PFSK-1 (cell line): ENCODE measurements at regions not wholly inside any gene's neighbourhood (a gene's known extent, or its start where the extent isn't known, plus 50 kb on each side); places are given as distances from the start of the nearest gene placed in this dataset.

Experiments used
- FOXP2 ChIP-seq: optimal IDR thresholded peaks from 2 replicates; pipeline ENCODE3; 2011; ENCODE audit warnings: borderline replicate concordance, control low read depth, inconsistent platforms; ENCODE audit not compliant: insufficient read depth; ENCODE audit errors: extremely low read length, extremely low read depth
- POLR2AphosphoS5 ChIP-seq: IDR thresholded peaks from 2 replicates; pipeline ENCODE4 v1.6.1; 2012; ENCODE audit warnings: low read depth, mild to moderate bottlenecking, control low read depth, low read length, moderate library complexity
- SIN3A ChIP-seq: IDR thresholded peaks from 2 replicates; pipeline ENCODE4 v1.6.1; 2012; ENCODE audit warnings: mild to moderate bottlenecking, low read length, moderate library complexity, borderline replicate concordance; ENCODE audit not compliant: insufficient read depth
- TAF1 ChIP-seq: IDR thresholded peaks from 2 replicates; pipeline ENCODE4 v1.6.1; 2012; ENCODE audit warnings: low read length, control low read depth, borderline replicate concordance; ENCODE audit not compliant: insufficient read depth
- TF ChIP-seq, protein P1 (sequence below), 2 experiments: IDR thresholded peaks; 2 replicates each; pipeline versions ENCODE4 v1.6.1 to v1.8.0; 2011 to 2012; ENCODE audit warnings: low read depth in 2 of 2, low read length in 2 of 2, control low read depth in 1 of 2, inconsistent platforms in 1 of 2, mild to moderate bottlenecking in 1 of 2, moderate library complexity in 1 of 2; ENCODE audit not compliant: insufficient read depth in 1 of 2

DNA sequence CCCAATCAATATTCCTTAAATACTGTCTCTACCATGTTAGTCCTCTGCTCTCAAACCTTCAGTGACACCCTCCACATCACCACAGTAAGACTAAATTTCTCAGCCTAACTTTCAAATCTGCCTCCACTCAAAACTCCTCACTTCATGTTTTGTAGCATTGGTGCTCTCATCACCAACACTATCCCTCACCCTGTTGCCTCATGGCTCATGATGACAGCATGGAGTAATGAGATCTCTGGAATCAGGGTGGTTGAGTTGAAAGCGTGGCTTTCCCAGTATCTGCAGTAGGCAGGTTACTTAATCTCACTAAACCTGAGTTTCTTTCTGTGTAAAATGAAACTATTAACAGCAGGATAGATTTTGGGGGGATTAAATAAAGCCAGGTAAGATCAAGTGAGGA, 621.4 kb downstream of the NYAP2 start:
- TF ChIP-seq TAF1 (no peak), POLR2AphosphoS5 (no peak), FOXP2 (no peak)
- TF ChIP-seq, protein P1, sequence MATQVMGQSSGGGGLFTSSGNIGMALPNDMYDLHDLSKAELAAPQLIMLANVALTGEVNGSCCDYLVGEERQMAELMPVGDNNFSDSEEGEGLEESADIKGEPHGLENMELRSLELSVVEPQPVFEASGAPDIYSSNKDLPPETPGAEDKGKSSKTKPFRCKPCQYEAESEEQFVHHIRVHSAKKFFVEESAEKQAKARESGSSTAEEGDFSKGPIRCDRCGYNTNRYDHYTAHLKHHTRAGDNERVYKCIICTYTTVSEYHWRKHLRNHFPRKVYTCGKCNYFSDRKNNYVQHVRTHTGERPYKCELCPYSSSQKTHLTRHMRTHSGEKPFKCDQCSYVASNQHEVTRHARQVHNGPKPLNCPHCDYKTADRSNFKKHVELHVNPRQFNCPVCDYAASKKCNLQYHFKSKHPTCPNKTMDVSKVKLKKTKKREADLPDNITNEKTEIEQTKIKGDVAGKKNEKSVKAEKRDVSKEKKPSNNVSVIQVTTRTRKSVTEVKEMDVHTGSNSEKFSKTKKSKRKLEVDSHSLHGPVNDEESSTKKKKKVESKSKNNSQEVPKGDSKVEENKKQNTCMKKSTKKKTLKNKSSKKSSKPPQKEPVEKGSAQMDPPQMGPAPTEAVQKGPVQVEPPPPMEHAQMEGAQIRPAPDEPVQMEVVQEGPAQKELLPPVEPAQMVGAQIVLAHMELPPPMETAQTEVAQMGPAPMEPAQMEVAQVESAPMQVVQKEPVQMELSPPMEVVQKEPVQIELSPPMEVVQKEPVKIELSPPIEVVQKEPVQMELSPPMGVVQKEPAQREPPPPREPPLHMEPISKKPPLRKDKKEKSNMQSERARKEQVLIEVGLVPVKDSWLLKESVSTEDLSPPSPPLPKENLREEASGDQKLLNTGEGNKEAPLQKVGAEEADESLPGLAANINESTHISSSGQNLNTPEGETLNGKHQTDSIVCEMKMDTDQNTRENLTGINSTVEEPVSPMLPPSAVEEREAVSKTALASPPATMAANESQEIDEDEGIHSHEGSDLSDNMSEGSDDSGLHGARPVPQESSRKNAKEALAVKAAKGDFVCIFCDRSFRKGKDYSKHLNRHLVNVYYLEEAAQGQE (IDR thresholded peaks at IDR 0.05; ENCODE audit: insufficient read depth in 1 of 2, low read depth in 2 of 2, low read length in 2 of 2): no peak

- TF ChIP-seq TAF1: no peak
- TF ChIP-seq, protein P1 (IDR thresholded peaks at IDR 0.05; ENCODE audit: insufficient read depth in 1 of 2, low read depth in 2 of 2, low read length in 2 of 2): no peak
- TF ChIP-seq SIN3A: no peak
- TF ChIP-seq FOXP2: no peak
- no peak for TF ChIP-seq POLR2AphosphoS5
Observed at GRCh38 chr2:226020176-226020575, 620.7 kb downstream of the NYAP2 start.

- TF ChIP-seq TAF1: no peak
- TF ChIP-seq FOXP2: no peak
Observed at GRCh38 chr2:226018641-226019040, 619.1 kb downstream of the NYAP2 start.

DNA sequence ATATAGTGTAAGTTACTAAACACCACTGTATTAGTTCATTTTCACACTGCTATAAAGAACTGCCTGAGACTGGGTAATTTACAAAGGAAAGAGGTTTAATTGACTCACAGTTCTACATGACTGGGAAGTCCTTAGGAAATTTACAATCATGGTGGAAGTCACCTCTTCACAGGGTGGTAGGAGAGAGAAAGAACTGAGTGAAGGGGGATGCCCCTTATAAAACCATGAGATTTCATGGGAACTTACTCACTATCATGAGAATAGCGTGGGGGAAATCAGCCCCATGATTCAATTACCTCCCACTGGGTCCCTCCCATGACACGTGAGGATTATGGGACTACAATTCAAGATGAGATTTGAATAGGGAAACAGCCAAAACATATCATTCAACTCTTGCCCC, 618.0 kb downstream of the NYAP2 start:
- no peak for TF ChIP-seq POLR2AphosphoS5
- TF ChIP-seq FOXP2: no peak
- TF ChIP-seq SIN3A: no peak
- no peak for TF ChIP-seq TAF1
- TF ChIP-seq, protein P1 (IDR thresholded peaks at IDR 0.05; ENCODE audit: insufficient read depth in 1 of 2, low read depth in 2 of 2, low read length in 2 of 2): no peak

- TF ChIP-seq TAF1: no peak
- TF ChIP-seq SIN3A: no peak
- TF ChIP-seq, protein P1 (IDR thresholded peaks at IDR 0.05; ENCODE audit: insufficient read depth in 1 of 2, low read depth in 2 of 2, low read length in 2 of 2): no peak
- no peak for TF ChIP-seq FOXP2
- no peak for TF ChIP-seq POLR2AphosphoS5
Observed at GRCh38 chr2:226017107-226017506, 617.6 kb downstream of the NYAP2 start.
